Inferior parietal cortex (tissue), 1 donor: ENCODE measurements at regions not wholly inside any gene's neighbourhood (a gene's known extent, or its start where the extent isn't known, plus 50 kb on each side); places are given as distances from the start of the nearest gene placed in this dataset.
"Not testable (repeated sequence)": the region's sequence is repeated elsewhere in the genome, so short reads cannot be mapped to it uniquely, and the experiment has no call there.

Experiments
- DNase-seq: peaks from one replicate; pipeline ENCODE4 v3.0.0-alpha.2; 2016; ENCODE audit errors: extremely low spot score

DNA sequence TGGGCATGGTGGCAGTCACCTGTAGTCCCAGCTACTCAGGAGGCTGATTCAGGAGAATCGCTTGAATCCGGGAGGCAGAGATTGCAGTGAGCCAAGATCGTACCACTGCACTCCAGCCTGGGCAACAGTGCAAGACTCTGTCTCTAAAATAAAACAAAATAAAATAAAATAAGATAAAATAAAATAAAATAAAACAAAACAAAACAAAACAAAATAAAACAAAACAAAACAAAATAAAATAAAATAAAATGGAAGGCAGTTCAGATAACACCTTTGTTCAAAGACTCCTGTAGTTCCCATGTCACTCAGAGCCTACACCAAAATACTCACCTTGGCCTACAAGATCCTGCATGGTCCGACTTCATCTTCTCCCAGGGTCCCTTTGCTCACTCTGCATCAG lies 61.3 kb downstream of the SYF2 start:
- DNase-seq: not testable (repeated sequence)

GRCh38 chr1:25170439-25170838 lies 61.9 kb downstream of the SYF2 start:
- DNase-seq: no peak

DNA sequence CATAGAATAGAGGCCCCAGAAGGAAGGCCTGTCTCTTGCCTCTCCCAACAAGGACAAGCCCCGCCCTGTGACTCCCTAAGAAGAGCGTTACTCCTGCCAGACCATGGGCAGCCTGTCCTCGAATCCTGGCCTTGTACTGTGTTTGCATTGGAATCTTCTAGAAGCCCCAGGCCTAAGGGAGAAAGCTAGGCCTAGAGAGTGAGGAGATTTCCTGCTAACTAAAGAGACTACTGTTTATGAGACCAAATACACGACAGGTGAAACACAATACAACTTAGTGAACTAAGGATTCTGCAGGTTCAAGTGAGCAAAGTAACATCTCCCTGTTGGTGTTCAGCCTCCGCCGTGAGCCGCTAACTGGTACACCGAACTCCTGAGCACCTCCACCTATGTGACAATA lies 62.7 kb downstream of the SYF2 start:
- no peak for DNase-seq

DNA sequence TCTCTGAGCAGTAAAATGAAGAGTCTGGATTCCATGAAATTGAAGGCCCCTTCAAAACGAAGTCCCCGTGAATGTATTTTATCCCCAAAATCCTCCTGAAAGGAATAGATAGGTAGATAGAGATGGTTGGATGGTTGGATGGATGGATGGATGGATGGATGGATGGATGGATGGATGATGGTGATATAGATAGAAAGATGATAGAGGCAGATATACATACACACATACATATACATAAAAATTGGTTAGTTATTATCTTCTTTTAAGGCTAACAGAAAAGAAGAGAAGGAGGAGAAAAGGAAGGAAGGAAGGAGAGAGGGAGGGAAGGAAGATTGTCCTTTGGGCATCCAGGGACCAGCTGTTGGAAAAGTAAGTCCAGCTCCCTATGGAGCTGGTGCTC lies 63.1 kb downstream of the SYF2 start:
- no peak for DNase-seq

DNA sequence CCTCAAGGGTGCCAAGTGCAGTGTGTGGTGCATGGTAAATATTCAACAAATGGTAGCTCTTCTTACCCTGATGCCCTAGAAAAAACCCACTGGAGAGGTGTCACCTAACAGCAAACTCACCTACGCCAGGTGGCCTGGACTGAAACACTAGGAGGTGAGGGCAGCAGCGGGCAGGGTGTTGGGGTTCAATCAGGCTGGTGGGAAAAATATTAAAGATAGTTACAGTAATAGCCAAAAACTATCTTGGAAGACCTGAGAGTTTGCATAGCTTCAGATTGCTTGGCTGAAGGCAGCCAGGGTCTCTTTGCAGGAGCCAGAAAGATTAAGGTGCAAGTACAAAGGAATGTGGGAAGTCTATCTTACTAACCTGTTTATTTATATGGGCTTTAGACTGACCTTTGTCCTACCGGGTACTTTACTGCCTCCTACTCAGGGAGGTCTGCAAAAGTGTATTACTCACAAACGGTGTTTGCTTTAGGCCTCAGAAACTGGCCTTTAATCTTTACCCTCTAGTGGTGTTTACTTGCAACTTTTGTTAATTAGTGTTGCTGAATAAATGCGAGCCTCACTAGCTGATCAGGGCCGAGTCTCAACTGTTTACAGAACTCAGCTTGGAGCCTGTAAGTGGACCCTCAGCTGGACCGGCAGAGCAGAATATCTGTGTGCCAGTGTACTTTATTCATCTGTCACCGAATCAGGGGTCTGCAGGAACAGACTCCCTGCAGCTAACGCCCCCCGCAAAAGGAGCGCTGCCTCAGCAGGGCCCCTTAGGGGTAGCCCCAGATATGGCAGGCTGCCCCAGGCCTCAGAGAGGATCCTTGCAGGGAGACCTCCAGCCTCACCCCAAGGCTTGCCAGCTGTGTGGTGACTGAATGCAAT lies 63.9 kb downstream of the SYF2 start:
- no peak for DNase-seq

DNA sequence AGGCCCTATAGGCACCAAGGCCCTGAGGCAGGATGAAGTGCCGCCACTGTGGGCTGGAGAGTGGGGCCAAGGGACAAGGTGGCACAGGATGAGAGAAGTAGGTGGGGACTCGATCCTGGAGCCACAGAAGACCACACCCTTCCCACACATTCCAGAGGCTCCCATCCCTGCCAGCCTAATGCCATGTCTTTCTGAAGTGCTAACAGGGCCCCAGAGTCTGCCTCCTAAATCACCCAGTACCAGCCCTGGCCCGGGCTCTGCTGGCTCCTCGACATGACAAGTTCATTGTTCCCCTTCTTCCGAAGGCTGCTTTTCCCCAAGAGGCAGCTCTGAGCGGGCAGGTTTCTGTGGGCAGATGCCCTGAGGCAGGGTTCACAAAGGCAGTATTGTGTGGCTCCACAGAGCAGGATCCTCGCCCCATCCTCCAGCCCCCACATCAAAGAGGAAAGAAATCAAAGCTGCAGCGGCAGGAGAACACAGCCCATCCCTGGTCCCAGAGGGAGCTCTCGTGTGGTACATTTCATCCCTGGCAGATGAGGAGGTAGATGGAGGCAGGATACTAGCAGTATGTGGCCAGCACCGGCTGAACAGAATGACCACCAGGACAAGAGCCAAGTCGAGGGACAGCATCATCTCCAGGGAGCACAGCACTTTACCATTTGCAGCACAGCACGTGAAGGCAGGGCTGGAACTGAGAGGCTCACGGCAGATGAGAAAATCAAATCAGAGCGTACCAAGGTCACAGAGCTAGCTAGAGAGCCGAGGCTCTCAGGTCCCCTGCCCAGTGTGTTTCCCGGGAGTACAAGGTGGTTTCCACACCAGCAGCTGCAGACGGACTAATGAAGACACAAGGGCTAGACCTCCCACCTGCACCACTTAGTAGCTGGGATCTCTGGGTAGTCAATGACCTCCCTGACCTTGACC lies 64.8 kb downstream of the SYF2 start:
- DNase-seq: peak; percentile 22

DNA sequence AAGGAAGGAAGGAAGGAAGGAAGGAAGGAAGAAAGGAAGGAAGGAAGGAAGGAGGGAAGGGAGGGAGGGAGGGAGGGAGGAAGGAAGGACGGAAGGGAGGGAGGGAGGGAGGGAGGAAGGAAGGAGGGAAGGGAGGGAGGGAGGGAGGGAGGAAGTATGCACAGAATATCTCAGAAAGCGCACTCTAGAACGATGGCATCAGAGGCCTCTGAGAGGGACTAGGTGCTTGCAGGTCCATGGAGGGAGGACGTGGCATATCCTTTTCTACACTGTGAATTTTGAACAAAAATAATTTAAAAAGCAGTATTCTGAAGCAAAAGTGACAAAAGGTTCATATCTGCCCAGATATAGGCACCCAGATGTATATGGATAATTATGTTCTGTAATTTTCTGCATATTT lies 65.5 kb downstream of the SYF2 start:
- no peak for DNase-seq

- no peak for DNase-seq
Observed at GRCh38 chr1:25163986-25164385, 68.3 kb downstream of the SYF2 start.

DNA sequence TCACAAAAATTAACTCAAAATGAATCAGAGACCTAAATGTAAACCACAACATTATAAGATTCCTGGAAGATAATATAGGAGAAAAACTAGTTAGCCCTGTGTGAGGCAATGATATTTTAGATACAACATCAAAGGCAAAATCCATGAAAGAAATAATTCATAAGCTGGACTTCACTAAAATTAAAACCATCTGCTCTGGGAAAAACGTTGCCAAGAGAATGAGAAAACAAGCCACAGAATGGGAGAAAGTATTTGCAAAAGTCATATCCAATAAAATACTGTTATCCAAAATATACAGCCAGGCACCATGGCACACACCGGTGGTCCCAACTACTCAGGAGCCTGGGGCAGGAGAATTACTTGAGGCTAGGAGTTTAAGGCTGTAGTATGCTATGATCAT lies 70.3 kb downstream of the SYF2 start:
- DNase-seq: no peak

DNA sequence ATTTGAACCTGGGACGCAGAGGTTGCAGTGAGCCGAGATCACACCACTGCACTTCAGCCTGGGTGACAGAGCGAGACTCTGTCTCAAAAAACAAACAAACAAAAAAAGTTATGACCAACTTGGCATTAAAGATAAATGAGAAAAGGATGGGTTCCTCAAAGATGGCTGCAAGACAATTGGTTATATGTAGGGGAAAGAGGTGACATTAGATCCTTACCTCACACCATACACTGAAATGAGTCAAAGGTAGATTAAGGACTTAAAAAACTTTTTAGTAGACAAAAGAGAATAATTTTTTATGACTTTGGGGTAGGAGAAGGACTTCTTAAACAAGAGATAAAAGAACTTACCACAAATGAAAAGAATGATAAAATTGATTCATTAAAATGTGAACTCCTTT lies 74.5 kb downstream of the SYF2 start:
- no peak for DNase-seq

GRCh38 chr1:25150985-25151495 lies 81.3 kb downstream of the SYF2 start:
- no peak for DNase-seq

GRCh38 chr1:25148673-25149300 lies 83.5 kb downstream of the SYF2 start:
- DNase-seq: no peak

GRCh38 chr1:25146451-25146855 lies 85.8 kb downstream of the SYF2 start:
- no peak for DNase-seq

DNA sequence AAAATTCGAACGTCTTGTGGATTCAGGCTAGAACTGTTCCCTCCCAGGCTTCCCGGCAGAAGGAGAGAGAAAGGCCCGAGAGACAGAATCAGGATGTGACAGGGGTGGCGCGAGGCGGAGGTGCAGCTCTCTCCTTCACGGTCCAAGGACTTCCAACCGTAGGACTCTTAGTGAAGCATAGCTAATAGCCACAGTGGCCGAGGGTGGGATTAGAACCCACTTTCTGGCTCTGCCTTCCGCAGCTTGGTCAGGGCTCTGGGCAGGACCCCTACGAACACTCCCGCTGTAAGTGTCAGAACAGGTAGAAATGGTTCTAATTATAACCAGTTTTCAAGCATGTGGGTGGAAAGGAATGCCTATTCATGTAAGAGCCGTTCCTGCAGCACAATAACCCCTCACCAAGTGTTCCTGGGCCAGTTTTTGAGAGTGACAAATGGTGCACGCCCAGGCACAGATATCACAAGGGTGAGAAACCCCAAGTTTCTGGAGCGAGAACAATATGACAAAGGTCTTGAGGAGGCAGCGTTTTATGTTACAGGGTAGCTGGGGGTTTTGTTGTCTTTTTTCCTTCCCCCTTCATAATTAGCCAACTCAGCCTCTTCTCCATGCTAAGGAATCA lies 86.4 kb downstream of the SYF2 start:
- DNase-seq: no peak

DNA sequence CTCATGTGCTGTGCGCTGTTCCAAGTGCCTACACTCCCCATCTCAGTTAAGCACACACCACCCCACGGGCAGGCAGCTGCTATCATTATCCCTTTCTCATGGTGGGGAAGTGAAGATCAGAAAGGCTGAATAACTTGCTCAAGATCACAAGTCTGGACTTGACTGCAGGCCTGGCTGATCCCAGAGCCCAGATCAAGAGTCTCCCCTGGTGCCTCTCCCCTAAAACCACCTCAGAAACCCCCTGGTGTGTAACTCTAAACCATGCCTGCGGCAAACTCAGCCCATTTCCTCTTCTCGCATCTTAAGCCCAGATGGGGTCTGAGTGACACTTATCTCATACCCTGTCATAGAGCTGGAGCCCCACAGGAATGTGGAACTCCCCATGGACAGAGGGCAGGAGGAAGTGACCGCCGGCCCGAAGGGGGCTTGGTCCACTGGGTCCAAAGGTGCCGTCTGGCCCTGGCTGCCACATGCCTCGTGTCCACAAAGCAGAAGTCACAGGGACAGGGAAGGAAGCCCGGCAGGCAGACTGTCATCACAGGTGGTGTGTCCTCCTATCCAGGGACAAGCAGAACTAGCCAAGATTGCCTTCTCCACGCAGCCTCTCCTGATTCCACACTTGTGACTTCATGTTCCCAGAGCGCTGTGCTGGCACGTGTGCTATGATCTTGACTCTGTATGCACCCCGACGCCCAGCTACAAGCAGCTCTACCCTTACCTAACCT lies 92.1 kb downstream of the SYF2 start:
- DNase-seq: no peak

GRCh38 chr1:25137521-25138395 lies 94.5 kb downstream of the SYF2 start:
- DNase-seq: no peak

DNA sequence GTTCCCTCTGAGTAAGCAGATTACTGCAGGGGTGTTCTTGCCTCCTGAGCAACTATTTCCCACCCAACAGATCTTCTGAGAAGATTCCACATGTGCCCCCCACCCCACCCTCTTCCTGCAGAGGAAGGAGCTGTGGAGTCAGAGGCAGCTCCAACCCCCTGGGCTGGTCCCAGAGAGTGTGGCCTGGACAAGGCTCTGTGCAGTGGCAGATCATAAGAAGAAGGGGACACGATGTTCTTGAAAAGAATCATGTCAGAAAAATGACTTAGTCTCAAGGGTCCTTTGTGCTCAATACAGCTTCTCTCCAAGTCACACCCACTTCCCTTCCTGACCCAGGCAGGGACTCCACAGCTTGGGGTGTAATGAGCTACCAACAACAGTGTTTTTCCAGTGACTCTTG lies 95.2 kb downstream of the SYF2 start:
- no peak for DNase-seq

- no peak for DNase-seq
Observed at GRCh38 chr1:25135909-25136308, 96.4 kb downstream of the SYF2 start.

DNA sequence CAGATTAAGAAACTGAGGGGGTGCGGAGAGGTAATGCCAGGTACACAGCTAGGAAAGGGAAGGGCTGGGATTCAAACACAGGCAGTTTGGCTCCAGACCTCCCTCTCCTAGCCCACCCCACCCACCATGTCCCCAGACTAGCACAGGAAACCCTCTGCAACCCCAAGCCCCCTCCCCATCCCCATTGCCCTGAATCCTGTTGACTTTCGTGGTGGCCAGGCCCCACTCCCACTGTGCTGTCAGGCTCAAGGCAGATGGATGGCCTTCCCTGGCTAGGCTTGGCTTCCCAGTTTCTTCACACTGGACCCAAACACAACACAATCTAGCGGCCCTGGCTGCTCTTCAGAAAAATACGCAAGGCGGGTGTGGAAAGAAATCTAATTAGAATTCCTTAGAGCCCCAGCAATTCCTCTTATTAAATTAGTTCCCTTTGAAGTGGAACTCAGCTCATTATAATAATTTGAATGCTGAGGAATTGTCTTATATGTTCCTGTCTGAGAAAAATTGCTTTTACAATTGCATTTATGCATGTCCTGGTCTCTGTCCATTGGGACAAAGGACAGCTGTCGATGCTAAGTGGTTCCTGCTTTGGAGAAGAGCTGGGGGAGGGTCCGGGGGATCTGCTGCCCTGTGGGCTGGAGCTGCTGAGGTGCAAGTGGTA lies 97.4 kb downstream of the SYF2 start:
- no peak for DNase-seq
